K562 (cell line): ENCODE measurements at regions not wholly inside any gene's neighbourhood (a gene's known extent, or its start where the extent isn't known, plus 50 kb on each side); places are given as distances from the start of the nearest gene placed in this dataset.

ENCODE experiments used
- ARID1B ChIP-seq: fragments of 450-650 bp; IDR thresholded peaks from 2 replicates; pipeline ENCODE4 v1.6.1; 2016; ENCODE audit warnings: antibody characterized with exemption, mild to moderate bottlenecking, inconsistent platforms
- TF ChIP-seq, protein P1 (sequence below): fragments of 450-650 bp; IDR thresholded peaks from 2 replicates; pipeline ENCODE4 v1.6.1; 2016; ENCODE audit warnings: mild to moderate bottlenecking, moderate library complexity

DNA sequence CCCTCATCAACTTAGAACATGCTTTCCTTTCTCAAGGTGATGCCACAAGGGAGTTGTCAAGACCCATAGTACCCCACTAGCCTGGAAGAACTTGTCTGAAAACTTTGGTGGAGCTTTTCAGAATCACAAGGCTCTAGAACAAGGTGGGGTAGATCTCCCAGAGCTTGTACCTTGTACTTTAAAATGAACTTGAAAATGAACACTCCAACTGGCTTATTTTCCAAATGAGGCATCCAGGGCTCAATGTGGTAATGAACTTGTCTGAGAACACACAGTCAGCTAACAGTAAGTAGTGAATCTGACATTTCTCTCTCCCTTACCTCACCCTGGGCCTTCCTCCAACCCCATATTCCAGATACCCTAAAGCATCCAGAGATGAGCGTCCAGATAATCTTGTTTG, 81.8 kb upstream of the THBS1 start (continued):
- TF ChIP-seq, protein P1, sequence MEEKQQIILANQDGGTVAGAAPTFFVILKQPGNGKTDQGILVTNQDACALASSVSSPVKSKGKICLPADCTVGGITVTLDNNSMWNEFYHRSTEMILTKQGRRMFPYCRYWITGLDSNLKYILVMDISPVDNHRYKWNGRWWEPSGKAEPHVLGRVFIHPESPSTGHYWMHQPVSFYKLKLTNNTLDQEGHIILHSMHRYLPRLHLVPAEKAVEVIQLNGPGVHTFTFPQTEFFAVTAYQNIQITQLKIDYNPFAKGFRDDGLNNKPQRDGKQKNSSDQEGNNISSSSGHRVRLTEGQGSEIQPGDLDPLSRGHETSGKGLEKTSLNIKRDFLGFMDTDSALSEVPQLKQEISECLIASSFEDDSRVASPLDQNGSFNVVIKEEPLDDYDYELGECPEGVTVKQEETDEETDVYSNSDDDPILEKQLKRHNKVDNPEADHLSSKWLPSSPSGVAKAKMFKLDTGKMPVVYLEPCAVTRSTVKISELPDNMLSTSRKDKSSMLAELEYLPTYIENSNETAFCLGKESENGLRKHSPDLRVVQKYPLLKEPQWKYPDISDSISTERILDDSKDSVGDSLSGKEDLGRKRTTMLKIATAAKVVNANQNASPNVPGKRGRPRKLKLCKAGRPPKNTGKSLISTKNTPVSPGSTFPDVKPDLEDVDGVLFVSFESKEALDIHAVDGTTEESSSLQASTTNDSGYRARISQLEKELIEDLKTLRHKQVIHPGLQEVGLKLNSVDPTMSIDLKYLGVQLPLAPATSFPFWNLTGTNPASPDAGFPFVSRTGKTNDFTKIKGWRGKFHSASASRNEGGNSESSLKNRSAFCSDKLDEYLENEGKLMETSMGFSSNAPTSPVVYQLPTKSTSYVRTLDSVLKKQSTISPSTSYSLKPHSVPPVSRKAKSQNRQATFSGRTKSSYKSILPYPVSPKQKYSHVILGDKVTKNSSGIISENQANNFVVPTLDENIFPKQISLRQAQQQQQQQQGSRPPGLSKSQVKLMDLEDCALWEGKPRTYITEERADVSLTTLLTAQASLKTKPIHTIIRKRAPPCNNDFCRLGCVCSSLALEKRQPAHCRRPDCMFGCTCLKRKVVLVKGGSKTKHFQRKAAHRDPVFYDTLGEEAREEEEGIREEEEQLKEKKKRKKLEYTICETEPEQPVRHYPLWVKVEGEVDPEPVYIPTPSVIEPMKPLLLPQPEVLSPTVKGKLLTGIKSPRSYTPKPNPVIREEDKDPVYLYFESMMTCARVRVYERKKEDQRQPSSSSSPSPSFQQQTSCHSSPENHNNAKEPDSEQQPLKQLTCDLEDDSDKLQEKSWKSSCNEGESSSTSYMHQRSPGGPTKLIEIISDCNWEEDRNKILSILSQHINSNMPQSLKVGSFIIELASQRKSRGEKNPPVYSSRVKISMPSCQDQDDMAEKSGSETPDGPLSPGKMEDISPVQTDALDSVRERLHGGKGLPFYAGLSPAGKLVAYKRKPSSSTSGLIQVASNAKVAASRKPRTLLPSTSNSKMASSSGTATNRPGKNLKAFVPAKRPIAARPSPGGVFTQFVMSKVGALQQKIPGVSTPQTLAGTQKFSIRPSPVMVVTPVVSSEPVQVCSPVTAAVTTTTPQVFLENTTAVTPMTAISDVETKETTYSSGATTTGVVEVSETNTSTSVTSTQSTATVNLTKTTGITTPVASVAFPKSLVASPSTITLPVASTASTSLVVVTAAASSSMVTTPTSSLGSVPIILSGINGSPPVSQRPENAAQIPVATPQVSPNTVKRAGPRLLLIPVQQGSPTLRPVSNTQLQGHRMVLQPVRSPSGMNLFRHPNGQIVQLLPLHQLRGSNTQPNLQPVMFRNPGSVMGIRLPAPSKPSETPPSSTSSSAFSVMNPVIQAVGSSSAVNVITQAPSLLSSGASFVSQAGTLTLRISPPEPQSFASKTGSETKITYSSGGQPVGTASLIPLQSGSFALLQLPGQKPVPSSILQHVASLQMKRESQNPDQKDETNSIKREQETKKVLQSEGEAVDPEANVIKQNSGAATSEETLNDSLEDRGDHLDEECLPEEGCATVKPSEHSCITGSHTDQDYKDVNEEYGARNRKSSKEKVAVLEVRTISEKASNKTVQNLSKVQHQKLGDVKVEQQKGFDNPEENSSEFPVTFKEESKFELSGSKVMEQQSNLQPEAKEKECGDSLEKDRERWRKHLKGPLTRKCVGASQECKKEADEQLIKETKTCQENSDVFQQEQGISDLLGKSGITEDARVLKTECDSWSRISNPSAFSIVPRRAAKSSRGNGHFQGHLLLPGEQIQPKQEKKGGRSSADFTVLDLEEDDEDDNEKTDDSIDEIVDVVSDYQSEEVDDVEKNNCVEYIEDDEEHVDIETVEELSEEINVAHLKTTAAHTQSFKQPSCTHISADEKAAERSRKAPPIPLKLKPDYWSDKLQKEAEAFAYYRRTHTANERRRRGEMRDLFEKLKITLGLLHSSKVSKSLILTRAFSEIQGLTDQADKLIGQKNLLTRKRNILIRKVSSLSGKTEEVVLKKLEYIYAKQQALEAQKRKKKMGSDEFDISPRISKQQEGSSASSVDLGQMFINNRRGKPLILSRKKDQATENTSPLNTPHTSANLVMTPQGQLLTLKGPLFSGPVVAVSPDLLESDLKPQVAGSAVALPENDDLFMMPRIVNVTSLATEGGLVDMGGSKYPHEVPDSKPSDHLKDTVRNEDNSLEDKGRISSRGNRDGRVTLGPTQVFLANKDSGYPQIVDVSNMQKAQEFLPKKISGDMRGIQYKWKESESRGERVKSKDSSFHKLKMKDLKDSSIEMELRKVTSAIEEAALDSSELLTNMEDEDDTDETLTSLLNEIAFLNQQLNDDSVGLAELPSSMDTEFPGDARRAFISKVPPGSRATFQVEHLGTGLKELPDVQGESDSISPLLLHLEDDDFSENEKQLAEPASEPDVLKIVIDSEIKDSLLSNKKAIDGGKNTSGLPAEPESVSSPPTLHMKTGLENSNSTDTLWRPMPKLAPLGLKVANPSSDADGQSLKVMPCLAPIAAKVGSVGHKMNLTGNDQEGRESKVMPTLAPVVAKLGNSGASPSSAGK, result no peak
- TF ChIP-seq ARID1B, result no peak
